ENCODE measurements at regions not wholly inside any gene's neighbourhood (a gene's known extent, or its start where the extent isn't known, plus 50 kb on each side); places are given as distances from the start of the nearest gene placed in this dataset.

DNA sequence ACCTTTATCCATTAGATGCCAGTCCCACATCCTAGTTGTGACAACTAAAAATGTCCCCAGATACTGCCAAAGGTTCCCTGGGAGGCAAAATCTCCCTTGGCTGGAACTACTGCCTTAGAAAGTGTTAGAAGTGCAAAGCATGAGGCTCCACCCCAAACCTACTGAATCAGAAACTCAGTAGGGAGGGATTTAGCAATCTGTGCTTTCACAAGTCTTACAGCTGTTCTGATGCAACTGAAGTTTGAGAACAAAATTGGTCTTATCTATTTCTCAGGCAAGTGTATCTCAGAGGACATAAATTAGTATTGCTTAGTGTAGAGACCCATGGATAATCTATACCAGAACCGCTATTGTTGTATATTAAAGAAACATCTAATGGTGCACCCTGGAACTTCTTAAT, 70.2 kb downstream of the CLDN1 start:
- DNase-seq: no peak

DNA sequence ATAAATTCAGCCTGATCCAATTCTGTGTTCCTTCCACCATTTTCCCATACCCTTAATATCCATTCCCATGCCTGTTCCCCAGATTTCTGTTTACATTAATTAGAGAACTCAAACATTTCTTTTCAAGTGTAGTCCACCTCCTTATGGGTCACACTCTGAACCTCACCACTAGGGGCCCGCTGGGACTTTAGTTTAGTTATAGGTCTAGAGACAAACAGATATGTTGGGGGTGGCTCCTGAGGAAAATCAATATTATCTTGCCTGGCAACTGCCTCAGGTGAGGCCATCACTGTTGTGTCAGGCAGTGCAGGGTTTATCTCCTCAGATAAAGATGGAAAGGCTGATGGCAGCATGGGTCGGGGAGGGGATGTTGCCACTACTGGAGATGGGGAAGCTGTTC, 72.8 kb downstream of the CLDN1 start:
- DNase-seq: no peak

DNA sequence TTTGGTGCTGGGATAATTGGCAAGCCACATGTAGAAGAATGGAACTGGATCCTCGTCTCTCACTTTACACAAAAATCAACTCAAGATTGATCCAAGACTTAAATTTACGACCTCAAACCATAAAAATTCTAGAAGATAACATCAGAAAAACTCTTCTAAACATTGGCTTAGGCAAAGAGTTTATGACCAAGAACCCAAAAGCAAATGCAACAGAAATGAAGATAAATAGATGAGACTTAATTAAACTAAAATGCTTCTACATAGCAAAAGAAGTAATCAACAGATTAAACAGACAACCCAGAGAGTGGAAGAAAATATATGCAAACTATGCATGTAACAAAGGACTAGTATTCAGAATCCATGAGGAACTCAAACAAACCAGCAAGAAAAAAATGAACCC, 80.1 kb downstream of the CLDN1 start:
- no peak for DNase-seq

DNA sequence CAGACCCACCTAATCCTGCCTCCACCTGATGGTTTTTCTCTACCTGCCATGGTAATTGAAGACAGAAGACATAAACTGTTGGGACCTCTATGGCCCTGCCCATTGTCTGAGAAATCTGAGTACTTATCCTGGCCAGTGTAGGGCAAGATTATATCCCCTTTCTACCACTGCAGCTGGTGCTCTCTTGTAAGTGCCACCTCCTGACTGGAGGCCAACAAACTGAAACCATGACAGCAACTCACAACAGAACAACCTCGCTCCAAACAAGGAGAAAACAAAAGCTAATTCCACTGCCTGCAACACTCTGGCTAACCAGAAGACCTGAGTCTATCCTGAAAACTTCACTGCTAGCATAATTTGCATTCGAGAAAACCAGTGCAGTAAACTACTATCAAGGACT, 82.9 kb downstream of the CLDN1 start:
- no peak for DNase-seq

DNA sequence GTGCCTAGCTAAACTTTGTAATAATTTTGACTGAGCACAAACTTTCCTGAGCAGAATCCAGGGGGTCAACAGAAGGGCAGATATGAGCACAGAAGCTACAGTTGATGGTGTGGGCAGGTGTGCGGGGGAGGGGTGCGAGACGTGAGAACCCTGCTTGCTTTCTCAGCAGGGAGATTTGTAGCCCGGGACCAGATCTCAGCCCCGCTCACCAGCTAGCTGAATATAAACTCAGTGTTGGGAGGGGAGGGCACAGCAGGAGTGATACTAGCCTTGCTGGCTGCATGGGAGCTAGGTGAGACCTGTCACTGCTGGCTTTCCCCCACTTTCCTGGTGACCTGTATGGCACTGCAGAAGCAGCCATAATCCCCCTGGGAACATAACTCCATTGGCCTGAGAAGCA, 83.4 kb downstream of the CLDN1 start:
- DNase-seq: no peak

DNA sequence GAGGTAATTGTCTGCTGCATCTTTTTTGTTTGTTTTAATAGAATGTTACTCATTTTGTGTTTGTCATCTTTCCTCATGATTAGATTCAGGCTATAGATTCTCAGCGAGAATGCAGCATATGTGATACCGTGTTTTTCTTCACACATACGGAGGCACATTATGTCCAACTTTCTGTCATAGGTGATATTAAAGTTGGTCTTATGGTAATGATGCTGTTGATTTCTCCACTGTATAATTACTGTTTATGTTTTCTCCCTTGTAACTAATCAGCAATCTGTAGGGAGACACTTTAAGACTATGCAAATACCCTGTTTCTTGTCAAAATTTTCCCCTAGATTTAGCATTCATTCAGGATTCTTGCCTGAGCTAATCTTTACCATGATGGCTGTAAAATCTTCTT, 87.6 kb downstream of the CLDN1 start:
- no peak for DNase-seq

DNA sequence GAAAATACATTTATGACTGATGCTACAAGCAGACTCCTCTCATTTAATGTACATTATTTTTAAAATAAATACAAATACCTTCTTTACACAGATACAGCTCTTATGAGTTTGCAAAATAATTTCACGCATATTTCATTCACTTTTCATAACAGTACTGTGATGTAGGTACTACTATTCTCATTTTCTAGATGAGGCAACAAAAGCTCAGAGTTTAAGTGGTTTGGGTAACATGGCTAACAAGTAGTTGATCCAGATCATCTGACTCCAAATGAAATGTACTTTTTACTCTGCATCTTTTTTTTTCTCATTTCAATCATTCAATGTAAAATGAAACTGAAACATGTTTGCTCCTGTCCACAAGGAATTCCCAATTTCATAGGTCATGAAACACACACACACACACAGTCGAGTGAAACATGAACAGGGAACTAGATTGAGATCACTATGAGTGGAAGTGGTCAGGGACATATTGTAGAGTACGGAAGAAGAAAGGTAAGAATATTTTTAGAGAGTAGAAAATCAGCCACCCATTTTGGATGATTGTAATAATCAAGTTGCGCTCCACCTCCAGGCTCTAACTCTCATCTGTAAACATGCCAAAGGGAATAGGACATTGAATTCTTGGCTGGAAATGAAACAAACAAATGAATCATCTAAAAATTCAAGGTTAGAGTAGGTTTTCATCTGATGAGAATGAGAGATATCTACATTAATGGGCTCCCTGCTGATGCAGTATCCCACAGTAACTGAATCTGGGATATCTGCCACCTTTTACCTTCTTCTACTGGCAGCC, 92.4 kb downstream of the CLDN1 start:
- no peak for DNase-seq

DNA sequence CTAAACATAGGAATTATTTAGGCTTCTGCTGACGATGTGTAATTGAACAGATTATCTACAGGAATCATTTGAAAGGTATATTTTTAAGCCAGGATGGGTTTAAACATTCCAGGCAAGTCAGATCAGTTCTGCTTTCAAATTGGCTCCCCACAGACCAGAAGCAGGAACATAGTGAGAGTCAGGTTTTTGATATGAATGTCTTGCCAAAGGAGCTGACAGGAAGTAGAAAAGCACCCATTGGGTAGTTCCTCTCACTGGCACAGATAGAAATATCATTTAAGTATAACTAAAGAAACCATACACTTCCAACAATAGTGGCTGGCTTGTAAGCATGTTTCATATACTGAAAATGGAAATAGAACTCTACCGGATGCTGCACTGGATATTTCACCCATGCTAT, 95.2 kb downstream of the CLDN1 start:
- DNase-seq: no peak

DNA sequence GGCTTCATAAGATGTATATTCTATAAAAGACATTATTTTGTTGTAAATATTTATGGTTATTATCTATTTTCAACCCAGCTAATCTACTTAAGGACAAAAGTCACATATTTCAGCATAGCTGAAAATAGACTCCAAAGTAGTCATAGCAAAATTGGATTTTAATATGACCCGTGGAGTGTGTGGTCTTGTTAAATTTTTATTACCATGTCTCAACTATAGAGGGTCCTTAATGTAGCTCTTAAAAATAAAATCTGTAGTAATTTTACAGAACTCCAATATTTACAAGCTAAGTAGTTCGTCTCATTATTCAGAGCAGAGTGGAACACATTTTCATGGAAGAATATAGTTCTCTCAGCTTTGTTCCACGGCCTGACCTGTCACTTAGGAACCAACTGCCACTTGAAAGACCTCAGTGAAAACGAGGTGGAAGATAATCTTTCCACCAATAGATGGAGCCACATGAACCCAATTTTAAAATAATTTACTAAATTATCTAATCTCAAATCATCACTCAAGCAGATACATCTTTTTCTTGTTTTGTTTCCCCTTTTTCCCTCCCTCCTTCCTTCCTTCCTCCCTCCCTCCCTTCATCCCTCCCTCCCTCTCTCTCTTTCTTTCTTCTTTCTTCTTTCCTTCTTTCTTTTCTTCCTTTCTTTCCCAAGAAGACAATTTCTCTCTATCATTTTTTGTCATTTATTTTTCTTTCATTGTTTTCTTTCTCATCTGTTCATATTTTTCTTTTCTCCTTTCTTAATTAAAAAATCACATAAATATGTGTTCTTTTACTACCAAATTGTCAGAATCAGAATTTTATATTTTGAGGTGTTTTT, 97.2 kb downstream of the CLDN1 start:
- DNase-seq: peak; percentile 7

DNA sequence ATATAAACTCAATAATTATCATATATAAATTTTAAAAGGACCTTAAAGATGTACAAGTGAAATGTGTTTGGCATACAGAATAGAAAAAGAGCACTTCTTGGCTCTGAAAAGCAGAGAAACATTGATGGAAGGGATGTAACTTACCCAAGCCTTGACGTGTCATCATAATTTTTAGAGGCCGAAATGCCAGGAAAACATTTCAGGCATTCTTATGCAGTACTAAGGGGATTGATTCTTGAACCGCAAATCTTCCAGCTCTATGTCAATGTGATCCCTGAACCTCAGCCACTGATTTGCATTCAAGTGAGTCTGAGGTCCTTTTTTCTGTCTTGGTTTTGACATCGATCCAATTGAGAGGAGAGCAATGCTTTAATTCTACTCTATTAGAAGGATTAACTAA, 97.8 kb downstream of the CLDN1 start:
- DNase-seq: no peak

DNA sequence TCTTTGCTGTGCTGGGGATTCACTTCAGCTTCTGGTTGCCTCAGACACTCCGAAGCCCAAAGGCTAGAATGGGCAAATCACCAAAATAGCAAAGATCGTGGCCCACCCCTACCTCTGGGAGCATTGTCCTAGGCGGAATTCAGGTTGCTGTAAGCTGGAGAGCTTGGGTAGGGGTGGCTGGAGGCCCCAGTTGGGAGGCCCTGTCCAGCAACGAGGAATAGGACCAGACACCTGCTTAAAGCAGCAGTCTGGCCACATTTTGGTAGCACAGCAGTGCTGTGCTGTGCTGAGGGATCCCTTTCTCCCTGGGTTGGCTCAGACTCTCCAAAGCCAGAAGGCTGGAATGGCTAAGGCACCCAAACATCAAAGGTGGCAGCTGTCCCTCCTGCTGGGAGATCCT, 99.3 kb downstream of the CLDN1 start:
- no peak for DNase-seq

DNA sequence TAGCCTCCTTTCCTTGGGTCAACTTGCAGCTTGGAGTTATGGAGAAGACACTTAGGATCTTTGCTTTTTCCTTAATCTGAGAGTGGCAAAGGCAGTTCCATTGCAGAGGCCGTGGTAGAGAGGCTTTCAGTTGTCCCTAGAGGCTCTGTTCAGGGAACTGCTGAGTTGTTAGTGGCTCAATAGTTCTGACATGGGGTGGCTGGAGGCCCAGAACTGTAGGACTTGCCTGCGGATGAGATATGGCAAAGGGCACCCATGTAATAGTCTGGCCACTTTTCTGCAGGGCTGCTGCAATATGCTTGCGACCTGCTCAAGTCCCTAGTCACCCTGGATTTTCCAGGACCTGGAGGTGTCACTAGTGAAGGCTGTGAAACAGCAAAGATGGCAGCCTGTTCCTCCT, 99.9 kb downstream of the CLDN1 start:
- no peak for DNase-seq

DNA sequence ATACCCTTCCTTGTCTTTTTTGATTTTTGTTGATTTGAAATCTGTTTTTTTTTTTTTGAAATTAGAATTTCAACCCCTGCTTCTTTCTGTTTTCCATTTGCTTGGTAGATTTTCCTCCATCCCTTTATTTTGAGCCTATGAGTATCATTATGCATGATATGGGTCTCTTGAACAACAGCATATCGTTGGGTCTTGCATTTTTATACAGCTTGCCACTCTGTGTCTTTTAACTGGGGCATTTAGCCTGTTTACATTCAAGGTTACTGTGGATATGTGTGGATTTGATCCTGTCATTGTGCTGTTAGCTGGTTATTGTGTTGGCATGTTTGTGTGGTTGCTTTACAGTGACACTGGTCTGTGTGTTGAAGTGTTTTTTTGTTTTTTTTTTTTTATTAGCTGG, 99.7 kb upstream of the P3H2 start:
- no peak for DNase-seq

DNA sequence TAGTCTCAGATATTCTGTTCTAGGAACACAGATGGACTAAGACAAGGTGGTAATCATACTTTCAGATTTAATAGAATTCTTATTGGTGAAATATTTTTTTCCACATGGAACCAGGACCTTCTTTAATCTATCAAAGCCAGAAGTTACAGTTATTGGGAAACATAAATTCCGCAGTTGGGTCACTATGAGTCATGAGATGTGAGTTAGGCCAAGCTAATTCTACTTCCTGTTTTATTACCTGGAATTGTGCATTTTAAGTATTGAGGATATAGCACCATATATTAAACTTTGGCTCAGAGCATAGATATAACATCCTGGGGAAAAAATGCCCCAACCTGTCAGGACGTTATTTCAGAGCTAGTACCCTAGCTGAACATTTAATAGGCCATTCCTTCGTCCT, 96.4 kb upstream of the P3H2 start:
- DNase-seq: no peak

DNA sequence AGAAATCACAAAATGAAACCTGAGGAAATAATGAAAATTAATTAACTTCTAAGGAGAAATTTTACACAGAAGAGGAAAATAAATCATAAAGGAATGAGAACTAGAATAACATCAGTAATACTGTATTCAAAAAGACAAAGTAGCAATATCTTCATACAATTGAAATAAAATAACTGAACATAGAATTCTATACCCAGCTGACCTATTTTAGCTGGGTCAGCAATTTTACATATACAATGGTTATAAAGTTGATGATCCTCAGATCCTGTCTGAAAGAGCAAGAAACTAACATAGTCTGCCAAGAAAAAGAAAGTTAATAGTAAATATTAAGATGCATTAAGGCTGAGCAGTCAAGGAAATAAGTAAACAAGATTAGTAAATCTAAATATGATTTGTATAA, 93.0 kb upstream of the P3H2 start:
- no peak for DNase-seq

DNA sequence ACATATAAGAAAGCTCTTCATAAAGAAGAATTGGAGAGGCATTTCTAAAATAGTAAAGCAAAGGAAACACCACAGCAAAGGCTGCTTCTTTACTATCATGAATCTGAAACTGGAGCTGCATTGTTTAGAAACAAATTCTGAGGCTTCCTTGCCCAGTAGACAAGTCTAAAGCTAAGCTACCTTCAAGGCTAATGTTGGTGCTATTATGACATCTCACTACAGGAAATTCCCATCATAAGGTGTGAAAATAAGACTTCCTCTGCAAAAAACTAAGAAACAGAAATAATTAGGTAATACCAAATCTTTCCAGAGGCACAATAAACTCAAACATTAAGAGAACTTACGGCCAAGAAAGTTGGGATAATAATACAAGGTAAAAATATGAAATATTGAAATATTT, 89.9 kb upstream of the P3H2 start:
- DNase-seq: no peak

DNA sequence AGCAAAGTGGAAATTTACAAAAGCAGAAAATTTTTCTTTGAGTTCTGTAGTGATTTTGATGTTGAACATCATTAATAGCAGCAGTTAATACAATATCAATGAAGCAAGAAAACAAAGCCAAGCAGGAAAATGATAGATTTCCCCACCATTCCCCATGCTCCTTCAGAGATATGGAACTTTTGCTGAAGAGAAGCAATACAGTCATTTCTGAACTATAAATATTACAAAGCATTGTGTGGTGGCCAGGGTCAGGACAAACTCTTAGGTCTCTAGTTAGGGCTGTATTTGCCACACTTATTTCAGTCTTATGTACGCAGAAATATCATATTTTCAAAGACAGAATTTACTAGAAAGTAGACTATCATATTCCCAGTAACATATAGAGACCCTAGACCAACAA, 88.8 kb upstream of the P3H2 start:
- DNase-seq: no peak

DNA sequence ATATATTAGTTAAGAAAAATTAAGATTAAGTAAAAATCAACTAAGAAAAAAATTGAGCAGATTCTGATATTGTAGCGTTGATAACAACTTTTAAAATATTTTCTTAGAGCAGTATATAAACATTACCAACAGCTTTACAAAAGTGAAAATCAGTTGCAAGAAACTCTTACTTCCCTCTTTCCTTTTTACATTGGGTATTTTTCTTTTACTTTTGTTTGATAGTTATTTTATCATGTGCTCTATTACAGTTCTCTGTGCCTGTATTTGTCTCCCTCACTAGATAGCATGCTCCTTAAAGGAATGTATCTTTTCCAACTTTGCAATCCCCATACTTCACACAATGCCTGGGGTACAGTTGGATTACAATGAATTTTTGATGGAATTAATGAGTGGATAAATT, 87.5 kb upstream of the P3H2 start:
- DNase-seq: no peak

DNA sequence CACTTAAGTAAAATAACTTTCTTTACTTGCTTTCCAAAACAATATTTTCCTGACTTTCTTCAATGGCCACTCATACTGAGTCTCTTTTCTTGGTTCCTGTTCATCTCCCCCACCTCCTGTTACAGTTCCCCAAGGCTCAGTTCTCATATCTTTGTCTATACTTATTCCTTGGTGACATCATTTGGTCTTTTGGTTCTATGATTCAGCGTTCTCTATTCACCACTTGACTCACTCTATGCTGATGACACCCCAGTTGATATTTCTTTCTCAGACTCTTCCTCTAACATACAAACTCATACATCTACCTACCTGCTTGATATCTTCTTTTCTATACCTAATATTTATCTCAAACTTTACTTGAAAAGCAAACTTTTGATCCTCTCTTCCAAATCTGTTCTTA, 85.0 kb upstream of the P3H2 start:
- DNase-seq: no peak

DNA sequence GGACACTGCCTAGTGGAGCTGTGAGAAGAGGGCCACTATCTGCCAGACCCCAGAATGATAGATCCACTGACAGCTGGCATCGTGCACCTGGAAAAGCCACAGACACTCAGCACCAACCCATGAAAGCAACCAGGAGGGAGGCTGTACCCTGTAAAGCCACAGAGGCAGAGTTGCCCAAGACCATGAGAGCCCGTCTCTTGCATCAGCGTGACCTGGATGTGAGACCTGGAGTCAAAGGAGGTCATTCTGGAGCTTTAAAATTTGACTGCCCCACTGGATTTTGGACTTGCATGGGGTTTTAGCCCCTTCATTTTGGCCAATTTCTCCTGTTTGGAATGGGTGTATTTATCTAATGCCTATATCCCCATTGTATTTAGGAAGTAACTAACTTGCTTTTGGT, 83.5 kb upstream of the P3H2 start:
- no peak for DNase-seq

DNA sequence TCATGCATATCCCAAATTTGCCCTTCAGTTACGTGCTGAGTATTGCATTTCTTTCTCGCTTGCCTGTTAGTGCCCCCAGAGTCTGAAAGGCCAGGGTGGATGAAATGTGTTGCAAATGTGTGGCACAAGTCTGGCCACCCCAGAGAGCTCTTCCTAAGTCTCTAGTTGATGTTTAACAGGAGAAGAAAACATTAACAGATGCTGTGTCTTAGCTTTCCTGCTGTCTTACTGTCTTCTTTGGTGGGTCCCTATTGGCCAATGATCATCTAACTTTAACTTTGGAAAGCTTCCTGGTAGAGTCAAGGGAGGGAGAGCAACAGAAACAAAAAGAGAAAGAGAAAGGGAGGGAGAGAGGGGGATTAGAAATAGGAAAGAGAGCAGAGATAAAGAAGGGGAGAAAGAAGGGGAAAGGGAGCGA, 76.7 kb upstream of the P3H2 start:
- DNase-seq: no peak

DNA sequence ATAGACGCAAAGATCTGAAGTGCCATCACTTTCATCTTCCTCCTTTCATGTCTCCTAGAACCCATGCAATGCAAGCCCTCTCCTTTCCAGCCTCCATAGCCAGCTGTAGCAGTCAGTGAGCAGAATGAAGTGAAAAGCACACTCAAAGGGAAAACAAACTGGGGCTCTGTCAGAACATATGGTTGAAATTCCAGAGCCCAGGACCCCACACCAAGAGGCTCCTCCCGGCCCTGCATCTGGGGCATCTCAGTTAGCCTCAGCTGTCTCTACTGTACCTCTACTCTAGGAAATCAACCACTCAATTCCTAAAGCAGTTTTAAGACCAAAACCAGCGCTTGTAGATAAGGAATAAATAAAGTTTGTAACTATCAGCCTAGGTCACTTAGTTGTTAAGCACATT, 73.8 kb upstream of the P3H2 start:
- no peak for DNase-seq

DNA sequence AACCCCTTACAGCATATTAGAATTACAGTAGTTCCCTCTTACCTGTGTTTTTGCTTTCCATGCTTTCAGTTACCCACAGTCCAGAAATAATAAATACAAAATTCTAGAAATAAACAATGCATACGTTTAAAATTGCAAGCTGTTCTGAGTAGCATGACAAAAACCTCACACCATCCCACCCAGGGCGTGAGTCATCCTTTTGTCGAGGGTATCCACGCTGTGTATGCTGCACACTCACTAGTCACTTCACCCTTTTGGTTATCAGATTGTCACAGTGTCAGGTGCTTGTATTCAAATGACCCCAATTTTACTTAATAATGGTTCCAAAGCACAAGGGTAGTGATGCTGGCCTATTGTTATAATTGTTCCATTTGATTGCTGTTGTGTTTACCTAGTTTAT, 72.5 kb upstream of the P3H2 start:
- no peak for DNase-seq

DNA sequence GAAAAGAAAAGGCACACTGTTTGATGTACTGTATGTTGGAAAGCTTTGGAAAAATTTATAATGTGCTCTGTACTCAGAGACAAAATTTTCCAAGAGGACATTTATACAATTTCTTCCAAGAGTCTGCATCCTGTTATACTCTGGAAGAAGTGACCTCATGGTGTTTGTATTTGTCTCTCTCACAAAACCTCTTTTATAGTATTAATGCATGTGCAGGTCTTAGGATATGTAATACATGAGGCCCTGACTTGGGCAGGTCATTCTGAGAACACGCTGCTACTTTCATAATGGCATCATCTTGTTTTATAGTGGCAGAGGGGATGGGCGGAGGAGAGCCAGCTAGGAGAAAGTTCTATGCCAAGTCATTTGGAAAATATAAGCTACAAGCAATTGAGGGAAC, 72.0 kb upstream of the P3H2 start:
- no peak for DNase-seq

DNA sequence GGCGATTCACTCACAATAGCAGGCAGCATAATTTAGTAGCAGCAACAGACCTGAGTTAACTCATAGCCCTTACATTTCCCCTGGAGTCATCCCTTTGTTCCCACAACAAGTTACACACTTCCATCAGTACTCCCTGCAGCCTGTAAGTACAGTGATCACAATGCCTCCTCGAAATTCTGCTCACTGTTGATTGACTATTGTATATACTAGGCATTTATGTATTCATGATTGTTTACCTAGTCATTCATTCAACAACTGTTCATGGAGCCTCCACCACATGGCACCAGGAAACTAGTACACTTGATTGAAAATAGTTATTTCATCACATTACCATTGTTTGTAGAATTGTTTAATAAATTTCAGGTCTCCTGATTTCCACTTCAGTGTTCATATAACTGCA, 71.4 kb upstream of the P3H2 start:
- no peak for DNase-seq

All from KG1 (cell line).